HG03159 (cell line): ENCODE measurements at regions not wholly inside any gene's neighbourhood (a gene's known extent, or its start where the extent isn't known, plus 50 kb on each side); places are given as distances from the start of the nearest gene placed in this dataset.

Experiments used
- ATAC-seq: cut with Tn5 transposase; IDR thresholded peaks from one replicate; pipeline ENCODE4 v1.9.1; 2021; ENCODE audit warnings: mild to moderate bottlenecking, moderate library complexity; ENCODE audit not compliant: unreplicated experiment

DNA sequence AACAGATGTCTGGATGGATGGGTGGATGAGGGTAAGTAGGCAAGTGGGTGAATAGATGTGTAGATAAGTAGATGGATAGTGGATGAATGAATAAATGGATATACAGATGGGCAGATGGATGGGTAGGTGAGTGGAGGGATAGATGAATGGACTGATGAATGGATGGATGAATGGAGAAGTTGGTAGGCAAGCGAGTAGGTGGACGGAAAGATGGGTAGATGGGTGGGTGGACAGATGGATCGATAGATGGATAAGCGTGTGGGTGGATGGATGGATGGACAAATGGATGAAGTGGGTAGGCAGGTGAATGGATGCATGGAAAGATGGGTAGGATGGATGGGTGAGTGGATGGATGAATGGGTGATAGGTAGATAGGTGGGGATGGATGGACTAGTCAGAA lies 393.2 kb downstream of the SHANK2 start:
- no peak for ATAC-seq

DNA sequence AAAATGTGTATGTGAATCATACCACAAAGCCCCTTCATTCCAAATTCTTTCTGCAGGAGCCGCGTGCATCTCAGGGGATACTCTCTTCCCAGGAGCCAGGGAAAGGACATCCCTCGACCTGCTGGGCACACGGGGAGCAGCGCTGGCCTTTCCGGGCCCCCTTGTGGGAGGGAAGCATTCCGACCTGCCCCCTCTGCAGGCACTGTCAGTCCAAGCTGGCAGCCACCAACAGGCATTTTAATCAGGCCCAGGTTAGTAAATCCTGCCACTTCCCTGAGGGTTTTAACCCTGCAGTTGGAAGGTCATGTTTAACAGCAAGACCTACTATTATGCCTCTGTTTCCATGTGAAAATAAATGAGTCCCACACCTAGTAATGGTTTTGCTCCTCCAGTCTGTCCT lies 391.5 kb downstream of the SHANK2 start:
- ATAC-seq, result no peak

DNA sequence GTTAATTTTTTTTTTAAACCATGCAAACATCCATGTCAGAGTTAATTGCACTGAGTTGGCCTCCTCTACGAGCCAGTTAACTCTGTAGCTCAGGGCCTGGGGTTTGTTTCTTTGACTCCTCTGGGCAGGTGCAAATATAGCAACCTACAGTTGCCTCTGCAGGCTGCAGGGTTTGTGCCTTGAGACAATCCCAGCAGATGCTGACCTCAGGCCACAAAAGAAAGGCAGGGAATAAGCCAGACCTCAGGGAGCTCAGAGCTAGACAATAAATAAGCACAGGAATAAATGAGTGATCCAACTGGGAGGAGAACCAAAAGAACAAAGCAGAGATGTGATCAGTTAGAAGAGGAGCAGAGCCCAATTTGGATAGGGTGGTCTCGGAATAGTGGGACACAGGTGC lies 390.8 kb downstream of the SHANK2 start:
- ATAC-seq, result no peak

DNA sequence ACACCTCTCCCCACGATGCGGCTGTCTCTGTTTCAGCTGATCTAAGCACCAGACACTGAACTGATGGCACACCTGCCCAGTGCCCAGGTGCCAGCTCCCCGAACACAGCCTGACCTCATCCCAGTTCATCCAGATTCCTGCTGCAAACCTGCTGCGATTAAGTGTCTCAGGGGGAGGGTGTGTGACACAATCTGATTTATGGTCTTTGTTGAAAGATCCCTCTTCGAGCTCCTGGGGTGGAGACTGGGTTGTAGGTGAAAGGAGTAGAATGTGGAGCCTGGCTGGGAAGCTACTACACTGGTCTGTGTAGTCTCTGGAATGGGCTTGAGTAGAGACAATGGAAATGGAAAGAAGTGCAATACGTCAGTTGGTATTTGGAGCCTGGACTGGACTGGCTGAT lies 390.3 kb downstream of the SHANK2 start:
- no peak for ATAC-seq

DNA sequence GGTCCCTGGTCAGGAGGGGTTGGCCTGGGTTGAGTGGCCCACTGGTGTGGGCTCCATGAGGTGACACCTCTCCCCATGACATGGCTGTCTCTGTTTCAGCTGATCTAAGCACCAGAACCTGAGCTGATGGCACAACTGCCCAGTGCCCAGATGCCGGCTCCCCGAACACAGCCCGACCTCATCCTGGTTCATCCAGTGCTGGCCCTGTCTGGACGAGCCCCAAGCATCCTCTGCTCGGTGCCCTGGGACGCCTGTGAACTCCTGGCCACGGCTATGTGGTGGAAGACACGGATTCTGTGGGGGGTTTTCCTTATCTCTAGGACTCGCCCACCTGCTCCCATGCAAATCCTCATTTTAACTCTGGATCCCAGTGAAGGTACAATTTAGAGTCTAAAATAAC lies 389.2 kb downstream of the SHANK2 start:
- ATAC-seq, result no peak

DNA sequence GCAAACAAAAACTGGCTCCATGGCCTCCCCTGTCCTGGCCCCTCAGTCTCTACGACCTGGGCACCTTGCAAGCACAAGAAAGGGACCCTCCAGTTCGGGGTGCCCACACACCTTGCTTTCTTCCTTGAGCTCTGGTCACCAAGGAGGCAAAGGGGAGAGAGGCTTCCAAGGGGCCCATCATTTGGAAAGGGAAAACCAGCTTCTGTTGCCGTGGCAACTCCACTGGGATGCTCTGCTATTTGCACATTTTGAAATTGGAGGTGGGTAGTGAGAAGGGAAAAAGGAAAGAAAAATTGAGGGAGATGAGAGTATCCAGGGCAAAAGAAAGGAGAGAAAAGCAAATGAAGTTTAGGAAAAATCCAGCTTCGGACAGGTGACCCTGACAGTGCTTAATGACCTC lies 388.4 kb downstream of the SHANK2 start:
- no peak for ATAC-seq

DNA sequence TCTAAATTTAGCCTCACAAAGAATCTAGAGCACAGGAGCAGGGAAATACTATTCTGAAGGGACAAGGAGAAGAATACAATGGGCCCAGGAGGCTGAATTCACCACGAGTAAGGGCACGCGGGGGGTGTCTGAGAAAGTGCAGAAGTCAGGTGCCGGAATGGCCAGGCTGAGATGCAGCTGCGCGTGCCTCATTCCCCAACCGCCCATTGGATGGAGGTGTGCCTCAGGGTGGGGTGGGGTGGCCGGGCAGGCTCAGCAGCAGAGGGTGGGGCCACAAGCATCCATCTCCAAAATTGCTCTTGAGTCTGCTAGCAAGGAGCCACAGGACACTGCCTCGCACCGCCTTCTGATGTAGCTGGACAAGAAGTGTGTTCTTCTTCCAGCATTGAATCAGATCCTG lies 387.0 kb downstream of the SHANK2 start:
- ATAC-seq, result no peak

DNA sequence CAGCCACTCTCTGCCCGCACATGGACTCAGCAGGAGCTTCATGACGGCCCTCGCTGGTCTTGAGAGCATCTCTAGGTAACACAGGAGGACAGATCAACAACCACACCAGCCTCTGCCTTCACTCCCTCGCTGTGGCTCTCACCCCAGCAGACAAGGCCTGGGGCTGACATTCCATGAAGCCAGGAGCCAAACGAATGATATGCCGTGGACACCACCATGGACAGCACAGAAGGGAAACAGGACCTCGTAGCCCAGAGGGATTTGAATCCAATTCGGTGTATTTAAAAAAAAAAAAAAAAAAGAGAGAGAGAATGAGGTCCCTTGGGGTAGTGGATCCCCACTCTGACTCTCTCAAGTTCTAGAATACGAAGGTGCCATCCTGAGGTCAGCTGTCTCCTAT lies 385.5 kb downstream of the SHANK2 start:
- no peak for ATAC-seq

DNA sequence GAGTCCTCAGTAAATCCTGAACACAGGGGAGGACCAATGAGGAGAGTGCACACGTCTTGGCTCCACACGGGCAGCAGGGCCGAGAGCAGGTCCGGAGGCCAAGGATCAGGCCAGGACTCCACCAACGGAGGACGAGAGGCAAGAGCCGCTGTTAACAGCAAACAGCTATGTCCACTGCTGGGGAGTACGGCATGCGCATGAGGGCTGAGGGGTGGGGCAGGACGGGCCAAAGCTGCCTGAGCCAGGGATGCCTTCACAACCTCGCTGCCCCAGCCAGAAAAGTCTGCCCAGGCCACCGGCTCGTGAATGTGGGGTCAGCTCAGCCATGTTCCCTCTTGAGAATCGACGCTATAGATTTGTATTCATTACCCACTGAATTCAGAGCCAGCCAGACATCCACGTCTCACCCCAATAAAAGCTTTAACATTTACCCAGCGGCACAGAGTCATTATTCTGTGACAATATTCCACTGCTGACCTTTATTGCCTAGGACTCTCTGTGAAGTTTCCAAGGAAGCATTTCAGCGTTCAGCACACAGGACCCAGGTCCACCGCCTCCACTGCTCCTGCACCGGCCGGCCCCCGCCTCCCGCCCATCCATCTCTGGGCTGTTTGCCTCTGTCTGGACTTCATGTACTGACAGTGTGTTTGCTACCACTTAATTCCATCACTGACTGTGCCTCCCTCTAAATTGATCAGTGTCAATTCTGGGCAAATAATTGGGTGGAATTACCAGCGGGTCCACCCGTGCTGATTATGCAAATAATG lies 384.9 kb downstream of the SHANK2 start:
- ATAC-seq, result no peak

DNA sequence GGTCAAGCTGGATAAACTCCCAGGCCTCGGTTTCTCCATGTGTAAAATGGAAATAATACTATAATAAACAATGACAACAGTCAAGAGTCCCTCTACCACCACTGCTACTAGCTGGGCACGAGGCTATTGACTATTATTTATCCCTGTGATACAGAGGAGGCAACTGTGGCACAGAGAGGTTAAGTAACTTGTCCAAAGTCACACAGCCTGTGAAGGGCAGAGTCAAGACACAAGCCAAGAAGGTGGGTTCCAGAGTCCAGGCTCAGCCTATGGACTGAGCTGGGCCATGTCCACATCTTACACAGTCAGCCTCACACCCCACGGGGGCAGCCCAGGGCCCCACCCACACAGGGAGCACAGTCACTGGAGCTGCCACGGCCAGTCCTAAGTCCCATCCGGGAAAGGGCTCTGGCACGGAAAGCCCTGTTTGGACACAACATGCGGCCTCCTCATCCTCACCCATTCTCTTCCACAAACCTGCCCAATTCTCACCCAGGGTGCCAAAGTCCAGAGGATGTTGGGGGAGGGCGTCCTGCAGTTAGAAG lies 384.0 kb downstream of the SHANK2 start:
- ATAC-seq, result no peak

DNA sequence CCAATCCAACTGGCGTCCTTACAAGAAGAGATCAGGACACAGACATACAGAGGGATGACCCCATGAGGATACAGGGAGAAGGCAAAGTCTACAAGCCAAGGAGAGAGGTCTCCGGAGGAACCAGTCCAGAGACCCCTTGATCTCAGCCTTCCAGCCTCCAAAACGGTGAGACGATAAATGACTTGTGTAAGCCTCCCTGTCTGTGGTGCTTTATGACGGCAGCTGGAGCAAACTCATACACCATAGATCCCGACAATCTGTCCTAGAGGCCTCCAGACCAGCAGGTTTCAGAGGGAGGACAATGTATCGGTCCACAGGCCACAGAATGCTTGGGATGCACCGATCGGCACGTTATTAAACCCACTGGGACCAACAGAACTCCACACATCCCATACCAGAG lies 383.3 kb downstream of the SHANK2 start:
- ATAC-seq, result no peak

DNA sequence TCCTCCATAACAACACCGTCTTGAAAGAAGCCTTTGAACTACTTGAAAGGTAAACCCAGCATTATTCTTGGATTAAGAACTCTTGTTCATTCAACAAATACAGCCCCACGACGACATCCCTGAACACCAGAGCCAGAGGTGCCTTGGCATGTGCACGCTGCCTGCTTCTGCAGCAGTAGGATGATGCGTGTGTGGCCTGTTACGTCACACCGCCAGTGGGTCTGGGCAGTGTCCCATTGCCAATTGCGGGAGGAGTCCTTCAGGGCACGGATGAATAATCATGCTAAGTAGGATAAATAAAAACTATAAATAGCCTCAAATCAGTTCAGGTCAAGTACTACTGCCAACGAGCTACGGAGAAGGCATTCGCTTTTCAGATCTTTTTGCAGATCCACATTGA lies 380.5 kb downstream of the SHANK2 start:
- ATAC-seq, result no peak

DNA sequence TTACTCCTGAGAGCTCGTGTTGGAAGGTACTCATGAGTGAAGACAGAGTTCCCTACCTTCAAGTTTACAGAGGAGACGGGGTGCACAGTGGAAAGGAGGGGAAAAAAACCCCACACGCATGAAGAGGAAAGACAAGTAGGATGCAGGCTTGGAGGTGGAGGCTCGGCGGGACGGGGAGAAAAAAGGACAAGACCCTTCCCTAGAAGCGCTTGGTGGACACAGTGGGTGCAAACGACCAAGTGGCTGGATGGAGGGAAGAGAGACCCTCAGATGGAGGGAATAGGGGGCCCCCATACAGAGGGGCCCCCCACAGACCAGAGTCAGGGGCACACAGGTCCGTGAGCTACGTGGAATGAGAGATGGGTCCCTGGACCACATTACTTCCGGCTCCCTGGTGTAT lies 380.1 kb downstream of the SHANK2 start:
- ATAC-seq, result no peak

DNA sequence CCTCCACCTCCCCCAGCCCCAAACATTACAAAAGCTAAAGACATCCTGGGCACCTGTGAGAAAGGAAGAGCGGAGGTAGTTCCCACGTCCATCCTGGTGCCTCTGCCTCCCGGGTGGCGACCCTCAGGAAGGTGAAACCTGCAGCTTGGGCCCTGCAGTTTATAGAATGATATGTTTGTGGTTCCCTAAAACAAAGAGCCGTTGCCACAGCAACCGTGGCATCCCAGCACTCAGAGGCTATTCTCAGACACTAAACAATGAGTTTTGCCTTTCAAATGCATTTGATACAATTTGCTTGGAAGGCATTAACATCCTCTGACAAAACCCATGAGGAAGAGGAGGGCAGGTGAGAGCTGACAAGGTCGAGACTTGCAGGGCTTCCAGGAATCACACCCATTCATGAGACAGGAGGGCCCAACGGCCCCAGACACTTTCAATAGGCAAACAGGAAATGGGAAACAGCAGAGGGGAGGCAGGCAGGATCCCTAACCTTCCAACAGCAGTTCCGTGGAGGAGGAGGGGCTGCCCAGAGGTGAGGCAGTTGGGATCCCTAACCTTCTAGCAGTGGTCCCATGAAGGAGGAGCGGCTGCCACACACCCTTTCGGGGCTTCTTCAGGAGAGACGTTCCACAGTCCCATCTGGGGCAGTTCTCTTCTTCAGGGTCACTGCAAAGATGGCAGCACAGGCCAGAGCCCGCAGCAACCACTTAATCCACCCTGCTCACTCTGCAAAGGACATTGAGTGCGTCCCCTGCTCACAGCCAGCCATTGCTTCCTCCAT lies 379.2 kb downstream of the SHANK2 start:
- no peak for ATAC-seq

DNA sequence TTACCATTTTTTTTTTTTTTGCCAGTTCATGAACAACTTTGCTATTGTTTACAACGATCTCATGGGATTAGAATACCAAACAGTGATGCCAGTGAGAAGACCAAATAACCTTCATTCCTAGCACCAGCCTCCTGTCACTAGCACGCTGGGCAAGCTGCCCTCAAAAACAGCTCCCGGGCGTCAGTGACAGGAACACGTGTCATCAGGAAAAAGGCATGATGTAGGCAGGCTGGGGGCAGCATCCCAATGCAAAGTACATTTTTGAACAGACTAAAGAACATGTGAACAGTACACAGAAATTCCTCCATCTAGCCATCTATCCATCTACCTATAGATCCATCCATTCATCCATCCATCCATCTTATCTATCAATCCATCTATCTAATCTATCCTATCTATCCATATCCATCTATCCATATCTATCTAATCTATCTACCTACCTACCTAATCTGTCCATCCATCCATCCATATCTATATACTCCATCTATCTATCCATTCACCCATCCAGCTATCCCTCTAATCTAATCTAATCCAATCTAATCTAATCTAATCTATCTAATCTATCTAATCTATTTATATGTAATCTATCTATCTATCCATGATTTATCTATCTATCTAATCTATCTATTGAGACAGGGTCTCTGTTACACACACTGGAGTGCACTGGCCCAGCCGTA lies 378.5 kb downstream of the SHANK2 start:
- no peak for ATAC-seq

DNA sequence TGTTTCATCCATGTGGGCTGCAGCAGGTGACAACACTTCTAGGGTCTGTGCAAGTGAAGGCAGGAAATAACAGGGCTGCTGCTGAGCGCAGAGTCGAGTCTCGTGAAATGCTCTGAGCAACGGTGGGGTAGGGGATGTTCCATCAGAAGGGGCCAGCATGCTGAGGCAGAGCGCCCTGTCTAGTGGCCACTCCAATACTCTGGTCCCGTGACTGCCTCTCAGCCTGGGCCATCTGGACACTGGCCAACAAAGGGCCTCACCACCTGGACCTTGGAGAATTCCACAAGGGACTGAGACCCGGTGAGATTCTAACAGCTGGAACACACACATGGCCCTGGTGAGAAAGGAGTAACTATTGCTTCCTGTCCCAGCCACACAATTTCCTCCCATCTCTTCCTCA lies 375.7 kb downstream of the SHANK2 start:
- ATAC-seq, result no peak

DNA sequence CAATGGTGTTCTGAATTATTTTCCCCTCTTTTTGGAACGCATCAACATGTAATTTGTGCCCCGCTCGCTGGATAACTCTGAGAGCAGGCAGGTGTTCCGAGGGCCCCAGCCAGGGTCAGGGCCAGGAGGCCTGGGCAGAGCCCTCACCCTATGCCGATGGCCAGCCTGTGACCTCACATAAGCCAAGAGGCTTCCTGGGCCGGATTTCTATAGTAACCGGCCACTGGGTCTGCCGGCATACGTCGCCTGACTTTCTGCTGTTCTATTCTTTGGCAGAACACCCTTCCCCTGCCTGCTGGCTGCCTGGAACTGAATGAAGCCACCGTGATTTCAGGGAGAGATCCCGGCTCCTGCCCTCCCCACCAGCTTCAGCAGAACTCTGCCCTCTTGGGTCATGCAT lies 375.2 kb downstream of the SHANK2 start:
- ATAC-seq, result no peak

DNA sequence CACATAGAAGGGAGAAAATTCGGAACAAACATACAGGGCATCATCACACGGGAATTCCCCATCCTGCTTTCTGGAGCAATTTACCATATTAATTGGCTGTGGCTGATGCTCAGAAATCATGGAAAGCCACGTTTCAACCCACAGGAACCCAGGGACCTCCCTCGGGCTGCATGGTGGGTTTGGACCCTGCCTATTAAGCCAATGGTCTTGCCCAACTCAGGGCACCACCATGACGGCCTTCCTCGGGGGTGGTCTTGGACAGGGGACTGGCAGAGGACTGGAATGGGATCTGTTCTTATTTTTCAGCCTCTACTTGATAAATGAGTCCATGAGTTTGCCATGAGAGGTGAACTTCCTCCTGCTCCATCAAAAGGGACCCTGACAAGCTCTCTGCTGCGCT lies 374.0 kb downstream of the SHANK2 start:
- ATAC-seq, result no peak

DNA sequence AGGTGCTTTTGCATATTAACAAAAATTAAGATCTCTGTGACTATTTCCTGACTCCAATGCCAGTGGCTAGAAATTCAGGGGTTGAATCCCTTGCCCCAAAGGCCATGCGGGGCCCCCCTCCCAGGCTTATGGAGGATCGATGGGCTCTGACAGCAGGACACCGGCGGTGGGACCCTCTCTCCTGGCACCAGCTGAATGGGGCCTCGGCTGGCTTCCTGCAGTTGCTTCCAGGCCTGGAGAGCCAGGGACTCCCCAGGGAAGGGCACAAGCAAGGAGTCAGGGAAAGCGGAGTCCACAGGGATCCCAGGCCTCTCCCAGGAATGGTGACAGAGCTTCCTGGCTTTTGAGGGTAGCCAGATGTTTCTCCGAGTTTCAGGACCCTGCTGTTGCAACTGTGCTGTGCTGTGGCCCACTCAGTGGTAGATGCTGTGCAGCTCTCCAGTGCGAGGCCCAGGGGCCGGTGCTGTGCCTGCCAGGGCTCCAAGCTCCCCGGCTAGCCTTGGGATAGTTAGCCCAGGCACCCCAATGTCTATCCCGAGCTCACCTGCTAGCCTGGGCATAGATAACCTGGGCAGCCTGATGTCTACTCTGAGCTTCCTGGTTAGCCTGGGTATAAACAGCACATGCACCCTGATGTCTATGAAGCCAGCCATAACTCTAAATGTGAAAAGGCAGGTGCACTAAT lies 372.6 kb downstream of the SHANK2 start:
- no peak for ATAC-seq

DNA sequence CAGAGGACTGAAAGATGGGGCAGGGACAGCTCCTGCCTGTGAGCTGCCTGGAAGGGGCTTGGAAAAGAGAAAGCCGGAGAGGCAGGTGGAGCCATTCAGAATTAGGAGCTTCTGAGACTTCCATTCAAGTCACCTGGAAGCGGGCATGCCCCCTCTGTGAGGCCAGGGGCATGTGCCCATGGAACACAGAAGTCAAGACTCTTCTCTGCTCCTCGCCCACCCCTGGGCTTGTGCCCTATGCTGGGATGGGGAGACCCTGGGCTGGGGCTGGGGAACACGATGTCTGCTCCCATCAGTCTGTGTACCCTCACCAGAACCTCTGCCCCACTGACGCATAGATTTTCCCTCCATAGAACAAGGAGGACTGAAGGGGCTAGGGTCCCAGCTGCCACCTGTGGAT lies 372.0 kb downstream of the SHANK2 start:
- no peak for ATAC-seq
